GM10248 (cell line): ENCODE measurements at regions not wholly inside any gene's neighbourhood (a gene's known extent, or its start where the extent isn't known, plus 50 kb on each side); places are given as distances from the start of the nearest gene placed in this dataset.

ENCODE experiments used
- CTCF ChIA-PET: fragments of 300-600 bp; sonication (Branson Sonifier 250); formaldehyde crosslinking; extraction: SDS; loops from one replicate; lab custom pipeline; 2021; ENCODE audit warnings: antibody characterized with exemption; lab: Yijun Ruan, JAX
- POLR2A ChIA-PET: fragments of 350-650 bp; sonication (Branson Sonifier 250); formaldehyde crosslinking; extraction: SDS; loops from one replicate; lab custom pipeline; 2020; ENCODE audit warnings: antibody characterized with exemption; lab: Yijun Ruan, JAX
- DNase-seq: peaks from one replicate; pipeline ENCODE4 v3.0.0; 2012; ENCODE audit errors: extremely low spot score
- TF ChIP-seq, protein P1 (sequence below): IDR thresholded peaks from 2 replicates; pipeline ENCODE4 v1.5.1; 2012; ENCODE audit warnings: mild to moderate bottlenecking, low read depth; ENCODE audit errors: extremely low read depth, missing control alignments, control extremely low read depth

DNA sequence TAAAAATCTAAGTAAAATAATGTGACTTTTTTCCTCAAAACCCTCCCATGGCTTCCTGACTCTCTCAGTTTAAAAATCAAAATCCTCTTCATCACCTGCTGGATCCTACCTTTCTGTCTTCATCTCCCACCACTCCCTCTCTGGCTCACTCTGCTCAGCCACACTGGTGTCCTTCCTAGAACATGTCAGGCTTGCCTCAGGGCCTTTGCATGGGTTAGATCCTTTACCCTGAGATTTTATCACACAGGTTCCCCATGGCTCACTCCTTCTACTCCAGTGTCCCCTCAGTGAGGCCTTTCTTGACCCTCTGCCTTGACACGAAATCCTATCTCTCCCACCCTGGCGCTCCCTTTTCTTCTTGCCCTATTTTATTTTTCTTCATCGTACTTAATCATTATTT is 141.8 kb downstream of the RPL22L1 start:
- TF ChIP-seq, protein P1, sequence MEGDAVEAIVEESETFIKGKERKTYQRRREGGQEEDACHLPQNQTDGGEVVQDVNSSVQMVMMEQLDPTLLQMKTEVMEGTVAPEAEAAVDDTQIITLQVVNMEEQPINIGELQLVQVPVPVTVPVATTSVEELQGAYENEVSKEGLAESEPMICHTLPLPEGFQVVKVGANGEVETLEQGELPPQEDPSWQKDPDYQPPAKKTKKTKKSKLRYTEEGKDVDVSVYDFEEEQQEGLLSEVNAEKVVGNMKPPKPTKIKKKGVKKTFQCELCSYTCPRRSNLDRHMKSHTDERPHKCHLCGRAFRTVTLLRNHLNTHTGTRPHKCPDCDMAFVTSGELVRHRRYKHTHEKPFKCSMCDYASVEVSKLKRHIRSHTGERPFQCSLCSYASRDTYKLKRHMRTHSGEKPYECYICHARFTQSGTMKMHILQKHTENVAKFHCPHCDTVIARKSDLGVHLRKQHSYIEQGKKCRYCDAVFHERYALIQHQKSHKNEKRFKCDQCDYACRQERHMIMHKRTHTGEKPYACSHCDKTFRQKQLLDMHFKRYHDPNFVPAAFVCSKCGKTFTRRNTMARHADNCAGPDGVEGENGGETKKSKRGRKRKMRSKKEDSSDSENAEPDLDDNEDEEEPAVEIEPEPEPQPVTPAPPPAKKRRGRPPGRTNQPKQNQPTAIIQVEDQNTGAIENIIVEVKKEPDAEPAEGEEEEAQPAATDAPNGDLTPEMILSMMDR, result no peak
- CTCF ChIA-PET, result interaction anchor here (1.7 kb wide), 1 partner anchor 39 kb away, joined by 3 read pairs; no protein-coding TSS in a partner anchor
- no peak for DNase-seq
- POLR2A ChIA-PET, result no interaction called here

DNA sequence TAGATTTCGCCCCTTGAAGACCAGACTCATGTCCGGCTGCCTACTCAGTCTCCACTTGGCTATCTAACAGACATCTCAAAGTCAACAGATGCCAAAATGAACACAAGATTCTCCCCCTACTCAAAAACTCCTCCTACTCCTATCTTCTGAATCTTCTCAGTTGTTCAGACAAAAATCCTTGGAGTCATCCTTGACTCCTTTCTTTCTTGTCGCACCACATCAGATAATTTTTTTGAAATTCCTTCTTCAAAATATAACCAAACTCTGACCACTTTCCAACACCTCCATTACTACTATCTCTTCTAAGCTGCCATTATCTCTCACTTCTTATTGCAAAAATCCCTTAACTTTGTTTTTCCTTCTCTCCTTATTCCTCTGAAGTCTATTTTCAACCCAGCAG is 141.9 kb upstream of the SLC7A14 start:
- POLR2A ChIA-PET, result no interaction called here
- TF ChIP-seq, protein P1, result no peak
- CTCF ChIA-PET, result interaction anchor here (1.1 to 1.7 kb wide), 2 partner anchors 39 to 314 kb away, joined by 3 read pairs; no protein-coding TSS in a partner anchor
- DNase-seq, result no peak

DNA sequence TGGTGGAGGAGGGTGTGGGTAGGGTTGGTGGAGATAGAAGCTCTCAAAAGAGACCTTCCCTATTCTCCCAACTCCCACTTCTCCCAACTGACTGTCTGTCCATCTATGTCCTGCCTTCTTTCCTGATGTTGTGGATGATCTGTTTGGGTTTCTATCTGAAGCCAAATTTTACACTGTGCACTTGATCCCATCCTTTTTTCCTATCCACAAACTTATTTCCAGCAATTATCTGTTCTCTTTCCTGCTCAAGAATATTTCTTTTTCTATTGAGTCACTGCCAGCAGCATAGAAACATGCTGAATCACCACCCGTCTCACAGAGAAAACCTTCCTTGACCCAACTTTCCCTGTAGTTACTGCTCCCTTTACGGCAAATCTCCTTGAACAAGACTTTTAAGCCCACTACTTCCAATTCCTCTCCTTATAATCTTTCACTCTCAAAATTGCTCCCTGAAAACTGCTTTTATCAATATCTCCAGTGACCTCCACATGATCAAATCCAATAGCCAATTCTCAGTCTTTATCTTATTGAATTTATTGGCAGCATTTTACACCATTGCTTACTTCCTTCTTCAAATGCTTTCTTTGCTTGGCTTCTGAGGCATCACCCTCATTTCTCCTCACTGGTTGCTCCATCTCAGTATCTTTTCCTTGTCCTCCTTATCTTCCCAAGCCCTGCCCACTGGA is 141.2 kb upstream of the SLC7A14 start:
- no peak for DNase-seq
- CTCF ChIA-PET, result interaction anchor here (1.1 to 1.7 kb wide), 2 partner anchors 40 to 313 kb away, joined by 3 read pairs; no protein-coding TSS in a partner anchor
- TF ChIP-seq, protein P1, result no peak
- POLR2A ChIA-PET, result no interaction called here

DNA sequence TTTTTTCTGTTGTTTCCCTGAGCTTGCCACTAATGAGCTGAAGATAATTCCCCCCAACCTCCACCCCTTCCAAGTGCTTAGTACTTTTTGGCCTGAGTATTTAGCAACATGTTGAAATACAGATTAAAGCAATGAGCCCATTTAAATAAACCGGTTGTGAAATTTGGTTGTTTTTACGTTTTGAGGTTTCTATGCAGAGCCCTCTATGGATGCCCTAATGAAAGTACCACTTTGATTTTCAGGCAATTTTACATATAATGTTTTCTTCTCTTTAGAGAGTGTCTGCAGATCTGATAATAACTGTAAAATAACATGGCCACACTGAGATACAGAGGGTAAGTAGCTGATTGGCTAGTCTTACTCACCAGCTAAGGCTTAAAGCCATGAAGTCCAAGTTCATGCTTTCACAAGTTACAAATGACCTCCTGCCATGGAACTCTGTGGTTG is 139.4 kb upstream of the SLC7A14 start:
- TF ChIP-seq, protein P1, result no peak
- CTCF ChIA-PET, result interaction anchor here (1.1 to 1.8 kb wide), 3 partner anchors 9 to 15 kb away, joined by 3 to 4 read pairs (median 4); no protein-coding TSS in a partner anchor

DNA sequence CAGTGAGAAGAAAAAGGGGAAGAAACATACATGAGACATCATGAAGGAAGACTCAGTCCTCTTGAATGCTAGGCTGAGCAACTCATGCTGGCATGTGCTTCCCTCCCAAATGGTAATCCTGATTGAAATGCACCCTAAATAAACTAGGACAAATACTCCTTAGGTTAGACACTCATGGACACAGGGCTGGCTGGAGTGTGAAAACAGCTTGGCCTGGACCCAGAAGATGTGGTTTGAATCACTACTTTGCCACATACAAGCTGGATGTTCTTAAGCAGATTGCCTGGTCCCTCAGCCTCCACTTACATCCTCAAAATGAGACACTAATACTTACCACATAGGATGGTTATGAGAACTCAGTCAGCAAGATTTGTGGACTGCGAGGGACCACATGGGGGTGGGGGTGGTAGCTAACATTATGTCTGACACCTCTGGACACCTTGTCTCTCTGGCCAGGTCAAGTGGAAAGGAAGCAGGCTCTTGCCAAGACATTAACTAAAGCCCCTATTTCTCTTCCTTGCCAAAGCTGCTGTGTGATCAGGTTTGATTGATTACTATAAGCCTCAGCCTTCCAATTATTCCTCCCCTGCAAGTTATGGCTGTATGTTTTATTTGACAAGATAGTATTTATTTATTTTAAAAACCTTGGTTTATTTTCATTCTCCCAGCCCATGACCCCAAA is 138.9 kb upstream of the SLC7A14 start:
- ChIA-PET CTCF (interaction anchor here (0.9 to 1.8 kb wide), 5 partner anchors 8 to 147 kb away, joined by 3 to 6 read pairs (median 4); no protein-coding TSS in a partner anchor), POLR2A (no interaction called here)
- TF ChIP-seq, protein P1, result no peak
- DNase-seq, result no peak

More for the DNA sequence above, 139.4 kb upstream of the SLC7A14 start:
- DNase-seq, result no peak
- POLR2A ChIA-PET, result no interaction called here

DNA sequence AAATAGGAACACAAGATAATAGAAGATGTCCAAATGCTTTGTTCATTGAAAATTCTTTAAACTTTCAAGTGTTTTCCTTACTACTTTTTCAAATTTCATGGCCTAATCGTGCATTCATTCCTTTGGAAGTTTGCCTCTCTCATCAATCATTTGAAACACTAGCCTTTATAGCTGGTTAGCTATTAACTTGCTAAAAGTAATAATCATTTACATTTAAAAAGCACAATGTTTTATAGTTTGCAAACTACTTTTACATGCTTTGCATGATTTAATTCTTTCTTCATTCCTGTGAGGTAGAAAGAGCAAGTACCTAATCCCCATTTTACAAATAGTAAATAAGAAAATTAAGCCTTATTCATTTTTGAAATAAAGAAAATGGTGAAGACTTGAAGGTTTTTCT is 137.4 kb upstream of the SLC7A14 start:
- no peak for DNase-seq
- ChIA-PET CTCF (interaction anchor here (1.8 kb wide), 1 partner anchor 11 kb away, joined by 4 read pairs; no protein-coding TSS in a partner anchor), POLR2A (no interaction called here)
- TF ChIP-seq, protein P1, result no peak
